HG03095 (cell line): ENCODE measurements at regions not wholly inside any gene's neighbourhood (a gene's known extent, or its start where the extent isn't known, plus 50 kb on each side); places are given as distances from the start of the nearest gene placed in this dataset.

Experiments used
- ATAC-seq: cut with Tn5 transposase; IDR thresholded peaks from one replicate; pipeline ENCODE4 v1.9.1; 2021; ENCODE audit warnings: moderate library complexity; ENCODE audit not compliant: unreplicated experiment

- ATAC-seq, result no peak
These were observed 65.2 kb upstream of the PDE10A start for GRCh38 chr6:165728216-165728615.

GRCh38 chr6:165726965-165727381 lies 63.9 kb upstream of the PDE10A start:
- ATAC-seq, result no peak

GRCh38 chr6:165726290-165726875 lies 63.3 kb upstream of the PDE10A start:
- no peak for ATAC-seq

- no peak for ATAC-seq
These were observed 62.2 kb upstream of the PDE10A start for GRCh38 chr6:165725201-165725600.

- ATAC-seq, result no peak
These were observed 60.3 kb upstream of the PDE10A start for GRCh38 chr6:165723326-165723725.

GRCh38 chr6:165722022-165722421 lies 59.0 kb upstream of the PDE10A start:
- no peak for ATAC-seq

- no peak for ATAC-seq
These were observed 58.3 kb upstream of the PDE10A start for GRCh38 chr6:165721356-165721755.

GRCh38 chr6:165718491-165718891 lies 55.5 kb upstream of the PDE10A start:
- ATAC-seq, result no peak

GRCh38 chr6:165717732-165718465 lies 54.9 kb upstream of the PDE10A start:
- no peak for ATAC-seq

- no peak for ATAC-seq
These were observed 53.8 kb upstream of the PDE10A start for GRCh38 chr6:165716886-165717285.

GRCh38 chr6:165715428-165715827 lies 52.4 kb upstream of the PDE10A start:
- ATAC-seq, result no peak

GRCh38 chr6:165714907-165715306 lies 51.9 kb upstream of the PDE10A start:
- ATAC-seq, result no peak

GRCh38 chr6:165713845-165714466 lies 50.9 kb upstream of the PDE10A start:
- ATAC-seq, result no peak
